ENCODE measurements at regions not wholly inside any gene's neighbourhood (a gene's known extent, or its start where the extent isn't known, plus 50 kb on each side); places are given as distances from the start of the nearest gene placed in this dataset.

DNA sequence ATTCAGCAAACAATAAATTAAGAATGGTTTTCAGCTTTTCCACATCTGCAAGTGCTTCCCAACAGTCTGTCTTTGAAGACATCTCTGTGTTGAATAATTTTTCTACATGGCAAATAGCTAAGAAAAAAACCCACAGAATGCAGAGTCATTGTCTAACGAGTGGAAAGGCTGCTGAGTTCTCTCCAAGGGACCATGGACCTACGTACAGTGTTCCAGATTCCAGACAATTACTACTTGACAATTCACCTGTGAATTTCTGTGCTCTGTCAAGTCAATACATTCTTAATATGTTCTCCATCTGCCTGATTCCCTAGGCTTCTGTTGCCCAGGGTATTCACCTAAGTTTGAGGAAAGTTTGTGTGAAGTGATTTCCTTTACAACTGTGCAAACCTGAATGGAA lies 83.8 kb upstream of the CA10 start:
- ATAC-seq, result peak in 1 of 4 donors; percentile 19
- intact Hi-C loops (cut with DNase I), result no loop called here
- 55% methylated on average over 2 of the region's 2 CpGs for WGBS (ENCODE audit: insufficient coverage, low coverage, low lambda C conversion rate, missing lambda C conversion rate)

DNA sequence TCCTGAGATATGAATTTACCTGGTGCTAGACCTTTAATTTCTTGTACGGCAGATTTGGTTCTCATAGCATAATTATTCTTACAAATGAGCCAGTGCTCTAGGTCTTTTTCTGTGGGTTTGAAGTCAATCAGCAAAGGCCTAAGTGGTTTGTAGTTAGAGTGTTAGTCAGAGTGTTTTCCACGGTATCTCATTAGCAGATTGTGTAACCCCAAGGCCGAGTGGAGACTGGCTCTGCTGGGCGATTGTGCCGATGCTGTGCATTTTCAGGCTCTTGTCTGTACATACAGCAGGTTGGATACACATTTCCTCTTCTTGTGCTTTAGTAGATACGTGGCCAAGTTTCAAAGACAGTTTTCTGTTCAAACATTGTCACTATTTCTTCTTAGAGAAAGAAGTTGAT lies 78.6 kb upstream of the CA10 start:
- H3K27ac ChIP-seq, result no peak overlapping the region
- no peaks in the 10 kb centered on the region for H3K9me3 ChIP-seq
- H3K4me3 ChIP-seq, result no peak overlapping the region
- intact Hi-C loops (cut with DNase I), result no loop called here
- no peak for TF ChIP-seq POLR2A (IDR thresholded peaks at IDR 0.05)
- TF ChIP-seq, protein P1, sequence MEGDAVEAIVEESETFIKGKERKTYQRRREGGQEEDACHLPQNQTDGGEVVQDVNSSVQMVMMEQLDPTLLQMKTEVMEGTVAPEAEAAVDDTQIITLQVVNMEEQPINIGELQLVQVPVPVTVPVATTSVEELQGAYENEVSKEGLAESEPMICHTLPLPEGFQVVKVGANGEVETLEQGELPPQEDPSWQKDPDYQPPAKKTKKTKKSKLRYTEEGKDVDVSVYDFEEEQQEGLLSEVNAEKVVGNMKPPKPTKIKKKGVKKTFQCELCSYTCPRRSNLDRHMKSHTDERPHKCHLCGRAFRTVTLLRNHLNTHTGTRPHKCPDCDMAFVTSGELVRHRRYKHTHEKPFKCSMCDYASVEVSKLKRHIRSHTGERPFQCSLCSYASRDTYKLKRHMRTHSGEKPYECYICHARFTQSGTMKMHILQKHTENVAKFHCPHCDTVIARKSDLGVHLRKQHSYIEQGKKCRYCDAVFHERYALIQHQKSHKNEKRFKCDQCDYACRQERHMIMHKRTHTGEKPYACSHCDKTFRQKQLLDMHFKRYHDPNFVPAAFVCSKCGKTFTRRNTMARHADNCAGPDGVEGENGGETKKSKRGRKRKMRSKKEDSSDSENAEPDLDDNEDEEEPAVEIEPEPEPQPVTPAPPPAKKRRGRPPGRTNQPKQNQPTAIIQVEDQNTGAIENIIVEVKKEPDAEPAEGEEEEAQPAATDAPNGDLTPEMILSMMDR (IDR thresholded peaks at IDR 0.05), result no peak
- H3K27me3 ChIP-seq, result no peaks in the 10 kb centered on the region
- H3K4me1 ChIP-seq, result peaks cover 0 to 19% (median 3%) of the 10 kb centered on the region in 4 donors
- H3K36me3 ChIP-seq, result no peaks in the 10 kb centered on the region
- DNase-seq (no peak), ATAC-seq (peak in 3 of 4 donors; percentile 25 to 48 (median 28))
- WGBS (ENCODE audit: insufficient coverage, low coverage, low lambda C conversion rate, missing lambda C conversion rate), result 38% methylated on average over 6 of the region's 6 CpGs

More for the DNA sequence above, 83.8 kb upstream of the CA10 start:
- TF ChIP-seq, protein P1 (IDR thresholded peaks at IDR 0.05), result no peak
- TF ChIP-seq POLR2A (IDR thresholded peaks at IDR 0.05), result no peak
- no peak for DNase-seq
- no peaks in the 10 kb centered on the region for H3K36me3 ChIP-seq
- no peaks in the 10 kb centered on the region for H3K27me3 ChIP-seq
- no peak overlapping the region for H3K4me3 ChIP-seq
- no peak overlapping the region for H3K27ac ChIP-seq
- H3K9me3 ChIP-seq, result no peaks in the 10 kb centered on the region
- peaks cover 0 to 13% (median 3%) of the 10 kb centered on the region in 4 donors for H3K4me1 ChIP-seq

DNA sequence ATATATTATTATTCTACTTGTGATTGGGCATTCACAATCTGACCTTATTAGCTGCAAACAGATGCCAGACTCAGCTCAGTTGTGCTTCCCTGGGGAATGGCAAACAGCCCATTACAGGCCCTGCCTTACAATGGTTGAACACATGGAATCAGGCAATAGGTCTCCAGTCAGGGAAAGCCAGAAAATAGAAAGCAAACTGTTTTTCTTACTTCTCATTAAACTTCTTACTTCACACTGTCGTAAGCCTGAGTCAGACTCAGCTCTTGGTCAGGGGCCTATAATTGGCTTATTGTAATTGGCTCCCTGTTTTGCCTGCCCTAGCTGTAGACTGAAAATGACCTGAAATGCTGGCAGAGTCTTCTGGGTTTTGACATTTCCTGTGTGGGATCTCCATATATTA lies 77.0 kb upstream of the CA10 start:
- ATAC-seq, result no peak
- Histone ChIP-seq H3K4me3 (no peak overlapping the region), H3K4me1 (peaks cover 0 to 19% (median 3%) of the 10 kb centered on the region in 4 donors), H3K27ac (no peak overlapping the region), H3K27me3 (no peaks in the 10 kb centered on the region), H3K9me3 (no peaks in the 10 kb centered on the region), H3K36me3 (no peaks in the 10 kb centered on the region)
- intact Hi-C loops (cut with DNase I), result no loop called here
- DNase-seq, result peak in 1 of 3 donors; percentile 45
- 67% methylated on average over 1 of the region's 1 CpG for WGBS (ENCODE audit: insufficient coverage, low coverage, low lambda C conversion rate, missing lambda C conversion rate)
- TF ChIP-seq POLR2A (IDR thresholded peaks at IDR 0.05), result no peak
- TF ChIP-seq, protein P1 (IDR thresholded peaks at IDR 0.05), result no peak

DNA sequence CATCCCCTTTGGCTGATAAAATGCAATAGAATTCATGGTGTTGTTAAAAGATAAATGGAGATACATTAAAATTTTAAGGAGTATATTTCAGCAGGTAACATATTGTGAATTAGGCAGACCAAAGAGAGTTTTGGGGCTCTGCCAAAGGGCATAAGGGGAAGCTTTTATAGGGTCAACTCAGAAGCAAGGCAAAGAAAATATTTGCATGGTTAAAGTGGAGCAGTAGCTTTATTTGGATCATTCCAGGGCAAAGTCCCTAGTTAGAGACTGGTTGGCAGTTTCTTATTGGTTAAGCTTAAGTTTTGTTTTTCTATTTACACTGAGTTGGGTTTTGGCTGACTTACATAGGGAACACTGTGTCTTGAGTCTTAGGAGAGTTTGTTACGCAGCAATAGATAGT lies 75.1 kb upstream of the CA10 start:
- Histone ChIP-seq H3K9me3 (no peaks in the 10 kb centered on the region), H3K27me3 (no peaks in the 10 kb centered on the region), H3K27ac (peak overlapping the region in 1 of 3 donors; percentile 35), H3K36me3 (no peaks in the 10 kb centered on the region), H3K4me3 (no peak overlapping the region), H3K4me1 (peaks cover 0 to 19% (median 3%) of the 10 kb centered on the region in 4 donors)
- DNase-seq, result peak in 1 of 3 donors; percentile 62
- ATAC-seq, result peak; percentile 83 to 93 (median 88)
- intact Hi-C loops (cut with DNase I), result no loop called here
- TF ChIP-seq POLR2A (IDR thresholded peaks at IDR 0.05), result no peak
- TF ChIP-seq, protein P1 (IDR thresholded peaks at IDR 0.05), result no peak
- 24% methylated on average over 1 of the region's 1 CpG for WGBS (ENCODE audit: insufficient coverage, low coverage, low lambda C conversion rate, missing lambda C conversion rate)

DNA sequence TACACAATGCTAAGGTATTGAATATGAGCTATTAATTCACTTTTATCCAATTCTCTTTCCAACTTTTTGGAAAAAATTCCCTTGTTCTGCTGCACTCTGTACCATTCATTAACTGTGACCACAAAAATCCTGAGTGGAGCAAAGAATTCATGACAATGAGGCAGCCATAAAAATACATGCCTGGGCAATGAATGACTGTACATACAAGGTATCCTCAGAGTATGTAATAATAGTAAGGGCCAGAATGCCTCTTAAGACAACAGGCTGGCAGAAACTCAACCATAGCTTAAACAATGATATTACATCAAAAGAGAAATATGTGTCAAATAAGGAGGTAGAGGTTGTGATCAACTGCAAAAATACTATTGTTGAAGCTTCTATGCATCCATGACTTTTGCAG lies 74.7 kb upstream of the CA10 start:
- H3K9me3 ChIP-seq, result no peaks in the 10 kb centered on the region
- H3K27ac ChIP-seq, result peak overlapping the region in 1 of 3 donors; percentile 16
- ATAC-seq (no peak), DNase-seq (no peak)
- no peak for TF ChIP-seq POLR2A (IDR thresholded peaks at IDR 0.05)
- TF ChIP-seq, protein P1 (IDR thresholded peaks at IDR 0.05), result no peak
- no peaks in the 10 kb centered on the region for H3K27me3 ChIP-seq
- H3K36me3 ChIP-seq, result no peaks in the 10 kb centered on the region
- no peak overlapping the region for H3K4me3 ChIP-seq
- intact Hi-C loops (cut with DNase I), result no loop called here
- H3K4me1 ChIP-seq, result peaks cover 0 to 19% (median 3%) of the 10 kb centered on the region in 4 donors
